ENCODE measurements at regions not wholly inside any gene's neighbourhood (a gene's known extent, or its start where the extent isn't known, plus 50 kb on each side); places are given as distances from the start of the nearest gene placed in this dataset.

DNA sequence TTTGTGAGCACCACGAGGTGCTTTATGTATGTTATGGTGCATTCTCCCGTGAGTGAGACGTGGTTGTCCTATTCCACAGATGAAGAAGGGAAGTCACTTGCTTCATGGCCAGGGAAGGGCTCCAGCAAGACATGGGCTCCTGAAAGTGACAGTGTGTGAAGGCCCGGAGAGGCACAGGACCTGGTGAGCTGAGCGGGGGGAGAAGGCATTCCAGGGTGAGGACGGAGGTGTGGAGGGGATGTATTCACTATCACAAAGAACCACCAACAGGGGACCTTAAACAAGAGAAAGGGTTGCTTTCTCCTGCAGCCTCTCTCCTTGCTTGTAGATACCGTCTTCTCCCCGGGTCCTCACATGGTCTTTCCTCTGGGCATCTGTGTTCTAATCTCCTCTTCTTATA, 139.1 kb downstream of the FBLN2 start:
- no peaks in the 10 kb centered on the region for H3K36me3 ChIP-seq
- TF ChIP-seq CTCF (IDR thresholded peaks at IDR 0.05) (no peak), POLR2A (IDR thresholded peaks at IDR 0.05) (no peak)
- no peak overlapping the region for H3K27ac ChIP-seq
- H3K4me1 ChIP-seq = no peaks in the 10 kb centered on the region
- no peak overlapping the region for H3K4me3 ChIP-seq
- H3K9me3 ChIP-seq = no peaks in the 10 kb centered on the region
- H3K27me3 ChIP-seq = no peaks in the 10 kb centered on the region
- no peak for DNase-seq
